Neural progenitor cell (in vitro differentiated cells): ENCODE measurements at regions not wholly inside any gene's neighbourhood (a gene's known extent, or its start where the extent isn't known, plus 50 kb on each side); places are given as distances from the start of the nearest gene placed in this dataset.

Experiments
- DNase-seq: peaks from one replicate; pipeline ENCODE4 v3.0.0-alpha.2; 2016; ENCODE audit warnings: low spot score
- H2AFZ ChIP-seq: fragments of 200-600 bp; sonication (generic); replicated peaks from 2 replicates; pipeline ENCODE4 v1.6.1; 2016; ENCODE audit warnings: antibody characterized with exemption
- H3F3A ChIP-seq: fragments of 200-600 bp; sonication (generic); 2 replicates; pipeline ENCODE4 v1.6.1; 2016; ENCODE audit warnings: antibody characterized with exemption, low read depth
- H3K27ac ChIP-seq: fragments of 200-600 bp; sonication (generic); 2 replicates; pipeline ENCODE4 v1.5.1; 2016; ENCODE audit warnings: mild to moderate bottlenecking
- H3K27me3 ChIP-seq: fragments of 200-600 bp; sonication (generic); 2 replicates; pipeline ENCODE4 v1.6.1; 2016; ENCODE audit warnings: mild to moderate bottlenecking, moderate library complexity
- H3K36me3 ChIP-seq: fragments of 200-600 bp; sonication (generic); 2 replicates; pipeline ENCODE4 v1.5.1; 2016
- H3K4me1 ChIP-seq: fragments of 200-600 bp; sonication (generic); 2 replicates; pipeline ENCODE4 v1.6.1; 2016; ENCODE audit warnings: mixed run types
- H3K4me2 ChIP-seq: fragments of 200-600 bp; sonication (generic); 2 replicates; pipeline ENCODE4 v1.6.1; 2016
- H3K4me3 ChIP-seq: fragments of 200-600 bp; sonication (generic); 2 replicates; pipeline ENCODE4 v1.5.1; 2016
- H3K79me2 ChIP-seq: fragments of 200-600 bp; sonication (generic); 2 replicates; pipeline ENCODE4 v1.6.1; 2016; ENCODE audit warnings: low read depth
- H3K9ac ChIP-seq: fragments of 200-600 bp; sonication (generic); 2 replicates; pipeline ENCODE4 v1.6.1; 2016
- H3K9me3 ChIP-seq: fragments of 200-600 bp; sonication (generic); 2 replicates; pipeline ENCODE4 v1.5.1; 2016; ENCODE audit warnings: low read depth
- H4K20me1 ChIP-seq: fragments of 200-600 bp; sonication (generic); 2 replicates; pipeline ENCODE4 v1.6.1; 2016; ENCODE audit warnings: low read depth
- H3K27ac Mint-ChIP-seq: 3 replicates; pipeline ENCODE4 v1.8.0; 2021; ENCODE audit warnings: mixed read lengths
- H3K27me3 Mint-ChIP-seq: 2 replicates; pipeline ENCODE4 v1.8.0; 2022; ENCODE audit warnings: low read depth, mild to moderate bottlenecking, inconsistent platforms, moderate library complexity, mixed read lengths; ENCODE audit not compliant: insufficient read depth
- H3K36me3 Mint-ChIP-seq: 3 replicates; pipeline ENCODE4 v1.8.0; 2021; ENCODE audit warnings: mixed read lengths
- H3K4me1 Mint-ChIP-seq: 3 replicates; pipeline ENCODE4 v1.8.0; 2021; ENCODE audit warnings: mixed read lengths
- H3K4me3 Mint-ChIP-seq: 3 replicates; pipeline ENCODE4 v1.8.0; 2021; ENCODE audit warnings: mild to moderate bottlenecking, moderate library complexity, mixed read lengths
- H3K9me3 Mint-ChIP-seq: 3 replicates; pipeline ENCODE4 v1.8.0; 2020; ENCODE audit warnings: mixed read lengths
- EZH2 ChIP-seq: fragments of 200-600 bp; sonication (generic); IDR thresholded peaks from 2 replicates; pipeline ENCODE4 v1.6.1; 2017; ENCODE audit warnings: antibody characterized with exemption, mild to moderate bottlenecking, moderate library complexity
- EZH2phosphoT487 ChIP-seq: fragments of 200-600 bp; sonication (generic); IDR thresholded peaks from 2 replicates; pipeline ENCODE4 v1.6.1; 2017; ENCODE audit warnings: antibody characterized with exemption
- TF ChIP-seq, protein P1 (sequence below): fragments of 200-600 bp; sonication (generic); IDR thresholded peaks from 2 replicates; pipeline ENCODE4 v1.5.1; 2017; ENCODE audit warnings: antibody characterized with exemption, mild to moderate bottlenecking

DNA sequence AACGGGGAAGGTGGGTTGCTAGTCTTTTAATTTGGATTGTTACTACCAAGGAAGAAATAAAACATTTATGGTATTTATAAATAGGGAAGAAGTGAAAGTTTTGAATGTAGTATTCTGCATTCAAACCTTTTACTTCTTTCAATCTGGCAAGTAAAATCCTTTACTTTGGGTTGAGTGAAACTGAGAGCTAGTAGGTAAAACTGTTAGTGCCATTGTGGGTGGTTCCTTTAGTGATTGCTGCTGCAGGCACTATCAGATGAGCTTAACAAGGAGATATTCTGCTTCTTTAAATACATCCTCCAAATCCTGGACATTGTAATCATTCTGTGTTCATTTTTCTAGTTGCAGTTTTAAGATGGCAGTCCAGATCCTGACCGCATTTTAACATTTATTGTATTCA is 650.9 kb upstream of the PCDH10 start:
- no peaks in the 10 kb centered on the region for H3K79me2 ChIP-seq
- H3K4me1 ChIP-seq = peaks cover 16% of the 10 kb centered on the region
- no peak overlapping the region for H2AFZ ChIP-seq
- Mint-ChIP-seq H3K27ac (no peak overlapping the region), H3K27me3 (no peaks in the 10 kb centered on the region), H3K4me3 (no peak overlapping the region), H3K9me3 (no peaks in the 10 kb centered on the region), H3K4me1 (no peaks in the 10 kb centered on the region), H3K36me3 (no peaks in the 10 kb centered on the region)
- no peak for DNase-seq
- H3K4me2 ChIP-seq = no peak overlapping the region
- no peak overlapping the region for H3K4me3 ChIP-seq
- H4K20me1 ChIP-seq = no peaks in the 10 kb centered on the region
- H3K36me3 ChIP-seq = no peaks in the 10 kb centered on the region
- TF ChIP-seq, protein P1, sequence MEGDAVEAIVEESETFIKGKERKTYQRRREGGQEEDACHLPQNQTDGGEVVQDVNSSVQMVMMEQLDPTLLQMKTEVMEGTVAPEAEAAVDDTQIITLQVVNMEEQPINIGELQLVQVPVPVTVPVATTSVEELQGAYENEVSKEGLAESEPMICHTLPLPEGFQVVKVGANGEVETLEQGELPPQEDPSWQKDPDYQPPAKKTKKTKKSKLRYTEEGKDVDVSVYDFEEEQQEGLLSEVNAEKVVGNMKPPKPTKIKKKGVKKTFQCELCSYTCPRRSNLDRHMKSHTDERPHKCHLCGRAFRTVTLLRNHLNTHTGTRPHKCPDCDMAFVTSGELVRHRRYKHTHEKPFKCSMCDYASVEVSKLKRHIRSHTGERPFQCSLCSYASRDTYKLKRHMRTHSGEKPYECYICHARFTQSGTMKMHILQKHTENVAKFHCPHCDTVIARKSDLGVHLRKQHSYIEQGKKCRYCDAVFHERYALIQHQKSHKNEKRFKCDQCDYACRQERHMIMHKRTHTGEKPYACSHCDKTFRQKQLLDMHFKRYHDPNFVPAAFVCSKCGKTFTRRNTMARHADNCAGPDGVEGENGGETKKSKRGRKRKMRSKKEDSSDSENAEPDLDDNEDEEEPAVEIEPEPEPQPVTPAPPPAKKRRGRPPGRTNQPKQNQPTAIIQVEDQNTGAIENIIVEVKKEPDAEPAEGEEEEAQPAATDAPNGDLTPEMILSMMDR = no peak
- TF ChIP-seq EZH2 = no peak
- no peak for TF ChIP-seq EZH2phosphoT487
- peaks cover 7% of the 10 kb centered on the region for H3F3A ChIP-seq
- H3K9ac ChIP-seq = no peak overlapping the region
- no peaks in the 10 kb centered on the region for H3K9me3 ChIP-seq
- no peak overlapping the region for H3K27ac ChIP-seq
- H3K27me3 ChIP-seq = no peaks in the 10 kb centered on the region

DNA sequence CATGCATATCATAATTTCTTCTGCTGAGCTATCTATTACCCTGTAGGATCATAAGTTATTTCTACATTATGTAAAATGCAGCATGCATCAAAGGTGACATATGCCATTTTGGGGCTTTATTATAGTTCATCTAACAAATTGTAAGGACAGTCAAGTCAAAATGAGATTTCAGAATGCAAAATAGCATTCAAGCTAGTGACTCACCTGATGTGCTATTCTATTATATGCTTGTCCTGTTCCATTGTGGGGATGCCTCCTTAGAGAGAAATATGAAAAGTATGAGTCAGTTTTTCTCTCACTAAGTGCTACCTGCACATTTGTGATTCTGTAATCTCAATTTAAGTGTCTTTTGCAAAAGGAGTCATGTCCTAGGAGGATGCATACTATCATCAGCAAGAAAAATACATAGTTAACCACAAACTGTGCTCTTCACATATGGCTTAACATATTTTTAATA is 647.0 kb upstream of the PCDH10 start:
- Histone ChIP-seq H3K27ac (no peak overlapping the region), H3K4me2 (no peak overlapping the region)
- no peaks in the 10 kb centered on the region for H3K27me3 Mint-ChIP-seq

DNA sequence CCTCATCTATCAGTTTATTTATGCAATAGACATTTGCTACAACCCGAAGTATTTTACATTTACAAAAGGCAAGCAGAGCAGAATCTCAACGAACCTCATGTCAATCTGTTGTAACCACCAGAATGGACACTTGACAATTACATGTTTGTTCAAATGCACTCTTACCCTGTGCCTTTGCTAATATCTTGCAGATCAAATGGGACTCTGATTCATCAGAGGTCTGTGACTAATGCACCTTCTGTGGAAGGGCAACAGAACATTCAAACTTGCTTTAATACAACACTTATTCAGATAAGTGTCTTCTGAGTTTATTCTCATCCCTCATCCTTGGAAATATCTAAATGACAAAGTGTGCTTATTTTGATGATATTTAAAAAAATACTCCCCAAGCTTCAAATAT is 644.7 kb upstream of the PCDH10 start:
- TF ChIP-seq, protein P1 = no peak
- TF ChIP-seq EZH2phosphoT487 (no peak), EZH2 (no peak)
- Mint-ChIP-seq H3K9me3 (peaks cover 2% of the 10 kb centered on the region), H3K27ac (no peak overlapping the region), H3K36me3 (no peaks in the 10 kb centered on the region), H3K4me3 (no peak overlapping the region), H3K4me1 (no peaks in the 10 kb centered on the region), H3K27me3 (no peaks in the 10 kb centered on the region)
- Histone ChIP-seq H3K9me3 (no peaks in the 10 kb centered on the region), H3K9ac (no peak overlapping the region), H3K4me3 (no peak overlapping the region), H3K27ac (no peak overlapping the region), H3K27me3 (no peaks in the 10 kb centered on the region), H3K4me1 (no peaks in the 10 kb centered on the region), H3K36me3 (no peaks in the 10 kb centered on the region), H3K79me2 (no peaks in the 10 kb centered on the region), H3F3A (no peaks in the 10 kb centered on the region), H3K4me2 (no peak overlapping the region), H4K20me1 (no peaks in the 10 kb centered on the region), H2AFZ (no peak overlapping the region)
- no peak for DNase-seq

More for the DNA sequence above, 647.0 kb upstream of the PCDH10 start:
- DNase-seq = no peak
- H3K4me3 ChIP-seq = no peak overlapping the region
- TF ChIP-seq EZH2phosphoT487 = no peak
- TF ChIP-seq EZH2 = no peak
- TF ChIP-seq, protein P1 = no peak
- H3K4me3 Mint-ChIP-seq = no peak overlapping the region
- H2AFZ ChIP-seq = no peak overlapping the region
- H3K9me3 Mint-ChIP-seq = no peaks in the 10 kb centered on the region
- no peaks in the 10 kb centered on the region for H3K27me3 ChIP-seq
- H3K36me3 Mint-ChIP-seq = no peaks in the 10 kb centered on the region
- H4K20me1 ChIP-seq = no peaks in the 10 kb centered on the region
- H3K9me3 ChIP-seq = no peaks in the 10 kb centered on the region
- no peaks in the 10 kb centered on the region for H3F3A ChIP-seq
- H3K9ac ChIP-seq = no peak overlapping the region
- no peaks in the 10 kb centered on the region for H3K4me1 Mint-ChIP-seq
- H3K79me2 ChIP-seq = no peaks in the 10 kb centered on the region
- H3K36me3 ChIP-seq = no peaks in the 10 kb centered on the region
- no peak overlapping the region for H3K27ac Mint-ChIP-seq
- no peaks in the 10 kb centered on the region for H3K4me1 ChIP-seq
